GM12878 (cell line): ENCODE measurements at regions not wholly inside any gene's neighbourhood (a gene's known extent, or its start where the extent isn't known, plus 50 kb on each side); places are given as distances from the start of the nearest gene placed in this dataset.

Experiments used
- ATAC-seq: fragments of 200-7000 bp; cut with Tn5 transposase; 3 replicates; pipeline ENCODE4 v1.9.1; 2020; ENCODE audit warnings: mild to moderate bottlenecking, moderate library complexity
- BruUV-seq: library from RNA; stranded (reverse); fragments of 400-500 nt; replicated peaks from 2 replicates; lab custom pipeline; 2021; lab: Mats Ljungman, UMichigan
- CTCF ChIA-PET: fragments of 300-600 bp; sonication (Branson Sonifier 250); formaldehyde crosslinking; extraction: SDS; loops from one replicate; lab custom pipeline; 2021; ENCODE audit warnings: inconsistent platforms; lab: Yijun Ruan, JAX
- POLR2A ChIA-PET: fragments of 350-600 bp; formaldehyde crosslinking; extraction: SDS; loops from one replicate; lab custom pipeline; 2021; ENCODE audit warnings: inconsistent platforms; lab: Charles Lee
- RAD21 ChIA-PET: fragments of 300-600 bp; sonication (Branson Sonifier 250); formaldehyde crosslinking; loops from one replicate; lab custom pipeline; 2023; ENCODE audit warnings: antibody characterized with exemption; ENCODE audit not compliant: unreplicated experiment; lab: Charles Lee
- SMC1A ChIA-PET: fragments of 300-600 bp; sonication (Branson Sonifier 250); formaldehyde crosslinking; loops from one replicate; lab custom pipeline; 2023; ENCODE audit not compliant: unreplicated experiment, uncharacterized antibody; lab: Charles Lee
- DNase-seq: peaks from one replicate; pipeline ENCODE4 v3.0.0-alpha.2; 2011; ENCODE audit warnings: low read depth, low spot score
- FAIRE-seq: peaks from 3 replicates; lab custom pipeline; 2011; peaks lifted over from hg19 to GRCh38; lab: Jason Lieb, UNC
- H2AFZ ChIP-seq: 2 replicates; pipeline ENCODE4 v1.6.0; 2011; ENCODE audit warnings: low read depth, low read length, control low read depth; ENCODE audit not compliant: control insufficient read depth
- H3K27ac ChIP-seq: 2 replicates; pipeline ENCODE4 v1.5.1; 2011; ENCODE audit warnings: control low read depth; ENCODE audit not compliant: control insufficient read depth, insufficient read depth
- H3K27me3 ChIP-seq, 2 experiments: replicated peaks in 1 of 2; 2 replicates each; pipeline versions ENCODE4 v1.6.0 to v1.6.1; 2011; ENCODE audit warnings: low read length in 1 of 2; ENCODE audit not compliant: control insufficient read depth in 2 of 2, insufficient read depth in 2 of 2
- H3K36me3 ChIP-seq, 2 experiments: 2 replicates each; pipeline ENCODE4 v1.5.1; 2011; ENCODE audit warnings: low read length in 1 of 2; ENCODE audit not compliant: control insufficient read depth in 2 of 2, insufficient read depth in 2 of 2
- H3K4me1 ChIP-seq: 2 replicates; pipeline ENCODE4 v1.6.1; 2011; ENCODE audit warnings: mild to moderate bottlenecking, low read length, moderate library complexity, mixed read lengths; ENCODE audit not compliant: control insufficient read depth, insufficient read depth
- H3K4me2 ChIP-seq: 2 replicates; pipeline ENCODE4 v1.6.0; 2011; ENCODE audit warnings: control low read depth; ENCODE audit not compliant: control insufficient read depth, insufficient read depth
- H3K4me3 ChIP-seq: fragments of 200-600 bp; sonication (generic); 2 replicates; pipeline ENCODE4 v1.5.1; 2016
- H3K79me2 ChIP-seq: 2 replicates; pipeline ENCODE4 v1.6.0; 2011; ENCODE audit warnings: low read length; ENCODE audit not compliant: control insufficient read depth, insufficient read depth
- H3K9ac ChIP-seq: 2 replicates; pipeline ENCODE4 v1.8.0; 2011; ENCODE audit warnings: low read length, control low read depth, mixed read lengths; ENCODE audit not compliant: control insufficient read depth, insufficient read depth
- H3K9me3 ChIP-seq: replicated peaks from 3 replicates; pipeline ENCODE4 v1.5.1; 2011; ENCODE audit warnings: mild to moderate bottlenecking, low read length; ENCODE audit not compliant: control insufficient read depth, insufficient read depth
- H4K20me1 ChIP-seq: 2 replicates; pipeline ENCODE4 v1.6.0; 2011; ENCODE audit not compliant: control insufficient read depth, insufficient read depth
- CBX5 ChIP-seq: sonication (generic); IDR thresholded peaks from 2 replicates; pipeline ENCODE4 v1.6.1; 2016; ENCODE audit warnings: low read depth, moderate library complexity, mild to moderate bottlenecking, inconsistent platforms
- DPF2 ChIP-seq: fragments of 450-650 bp; IDR thresholded peaks from 2 replicates; pipeline ENCODE4 v1.6.1; 2017; ENCODE audit warnings: mild to moderate bottlenecking
- E2F4 ChIP-seq: IDR thresholded peaks from 2 replicates; pipeline ENCODE4 v1.6.1; 2012; ENCODE audit warnings: low read depth, low read length, improper control_type of control experiment
- E2F8 ChIP-seq: fragments of 450-650 bp; IDR thresholded peaks from 2 replicates; pipeline ENCODE4 v1.6.1; 2018; ENCODE audit warnings: mild to moderate bottlenecking, low read depth, moderate library complexity; ENCODE audit not compliant: partially characterized antibody
- ETV6 ChIP-seq, 2 experiments: fragments of 450-650 bp in 1 of 2; IDR thresholded peaks in 1 of 2; conservative IDR thresholded peaks in 1 of 2; 2 replicates each; pipeline ENCODE4 v1.6.1; 2014; ENCODE audit warnings: antibody characterized with exemption in 1 of 2, borderline replicate concordance in 1 of 2, low read depth in 1 of 2, mild to moderate bottlenecking in 1 of 2, moderate library complexity in 1 of 2
- FOXM1 ChIP-seq: IDR thresholded peaks from 2 replicates; pipeline ENCODE4 v1.6.1; 2012; ENCODE audit warnings: low read depth, mild to moderate bottlenecking, inconsistent platforms, low read length, moderate library complexity
- GABPA ChIP-seq: IDR thresholded peaks from 2 replicates; pipeline ENCODE4 v1.6.1; 2014; ENCODE audit warnings: antibody characterized with exemption, low read depth, mild to moderate bottlenecking, inconsistent platforms
- IRF3 ChIP-seq: fragments of 450-650 bp; IDR thresholded peaks from 2 replicates; pipeline ENCODE4 v1.6.1; 2014; ENCODE audit warnings: mild to moderate bottlenecking
- MAX ChIP-seq: IDR thresholded peaks from 2 replicates; pipeline ENCODE4 v1.6.1; 2012; ENCODE audit warnings: low read depth, low read length, improper control_type of control experiment
- POU2F2 ChIP-seq: IDR thresholded peaks from 3 replicates; pipeline ENCODE4 v1.6.1; 2011; ENCODE audit warnings: low read depth, mild to moderate bottlenecking, low read length, borderline replicate concordance
- RAD51 ChIP-seq: fragments of 450-650 bp; IDR thresholded peaks from 2 replicates; pipeline ENCODE4 v1.6.1; 2016; ENCODE audit warnings: moderate library complexity, mild to moderate bottlenecking, inconsistent platforms
- RBBP5 ChIP-seq: fragments of 200-600 bp; sonication (generic); conservative IDR thresholded peaks from 2 replicates; pipeline ENCODE4 v1.6.1; 2016
- SREBF2 ChIP-seq: IDR thresholded peaks from 2 replicates; pipeline ENCODE4 v1.6.1; 2012; ENCODE audit warnings: mild to moderate bottlenecking, low read length
- STAT1 ChIP-seq: fragments of 450-650 bp; conservative IDR thresholded peaks from 2 replicates; pipeline ENCODE4 v1.6.1; 2014; ENCODE audit warnings: antibody characterized with exemption, mild to moderate bottlenecking
- ZBTB4 ChIP-seq: fragments of 450-650 bp; formaldehyde crosslinking; IDR thresholded peaks from 2 replicates; pipeline ENCODE4 v1.4.0; 2022; ENCODE audit warnings: mild to moderate bottlenecking, moderate library complexity
- ZNF24 ChIP-seq: fragments of 450-650 bp; IDR thresholded peaks from 2 replicates; pipeline ENCODE4 v1.6.1; 2017; ENCODE audit warnings: antibody characterized with exemption, mild to moderate bottlenecking
- ZNF274 ChIP-seq: IDR thresholded peaks from one replicate; pipeline ENCODE4 v1.8.0; 2011; ENCODE audit not compliant: insufficient read length, insufficient read depth
- WGBS: methylation state at CpG from one replicate; pipeline ENCODE4 v1.1.6; 2016; ENCODE audit warnings: low lambda C conversion rate; ENCODE audit not compliant: insufficient replicate concordance, insufficient coverage; ENCODE audit errors: missing lambda C conversion rate; 5-methylcytosine and 5-hydroxymethylcytosine counted together
- in situ Hi-C: fragments of 300-500 bp; cut with MboI; formaldehyde crosslinking; loops from 9 replicates; pipeline ENCODE4 v1.14.3; 2018; ENCODE audit warnings: mixed read lengths
- intact Hi-C: fragments of 100-400 bp; cut with micrococcal nuclease; formaldehyde crosslinking; loops from one replicate; pipeline ENCODE4 v1.14.2; 2022; ENCODE audit not compliant: unreplicated experiment

GRCh38 chr1:174105086-174105485 is 54.2 kb upstream of the RABGAP1L start:
- H3K4me2 ChIP-seq: no peak overlapping the region
- H3K79me2 ChIP-seq: no peaks in the 10 kb centered on the region
- POLR2A ChIA-PET: no interaction called here
- RAD21 ChIA-PET: interaction anchor here (1.2 kb wide), 1 partner anchor 12 kb away, joined by 3 read pairs; no protein-coding TSS in a partner anchor
- H3K36me3 ChIP-seq: no peaks in the 10 kb centered on the region
- BruUV-seq: no TSS peak
- in situ Hi-C loops (no loop called here), intact Hi-C loops (no loop called here)
- ATAC-seq (no peak), DNase-seq (no peak)
- CTCF ChIA-PET: no interaction called here
- H3K4me1 ChIP-seq: peaks cover 4% of the 10 kb centered on the region; the same call in 1 of the 2 replicates
- H3K4me3 ChIP-seq: no peak overlapping the region
- no peak overlapping the region for H3K9ac ChIP-seq
- H2AFZ ChIP-seq: no peak overlapping the region
- TF ChIP-seq DPF2 (no peak), E2F4 (no peak), RBBP5 (no peak), RAD51 (no peak), IRF3 (no peak), FOXM1 (no peak), SREBF2 (no peak), ZBTB4 (no peak), STAT1 (no peak), MAX (no peak), ZNF274 (no peak), POU2F2 (no peak), E2F8 (no peak), CBX5 (no peak), ZNF24 (no peak), GABPA (no peak), ETV6 (conservative IDR thresholded peaks at IDR 0.05 in 1 of 2, IDR thresholded peaks at IDR 0.05 in 1 of 2; ENCODE audit: borderline replicate concordance in 1 of 2, low read depth in 1 of 2) (no peak)
- TF ChIP-seq, all 136 proteins: peak for 0
- FAIRE-seq: no peak
- no peaks in the 10 kb centered on the region for H3K27me3 ChIP-seq
- SMC1A ChIA-PET: interaction anchor here (0.6 kb wide), 1 partner anchor 149 kb away, joined by 3 read pairs; no protein-coding TSS in a partner anchor
- H3K27ac ChIP-seq: no peak overlapping the region
- H4K20me1 ChIP-seq: no peaks in the 10 kb centered on the region
- H3K9me3 ChIP-seq: no peaks in the 10 kb centered on the region
- 71% methylated on average over 8 of the region's 8 CpGs for WGBS
